HepG2 (cell line): ENCODE measurements at regions not wholly inside any gene's neighbourhood (a gene's known extent, or its start where the extent isn't known, plus 50 kb on each side); places are given as distances from the start of the nearest gene placed in this dataset.

Experiments used
- AGO1 ChIP-seq: fragments of 200-400 bp; formaldehyde crosslinking; IDR thresholded peaks from 2 replicates; pipeline ENCODE4 v1.6.1; 2017; ENCODE audit warnings: mild to moderate bottlenecking, low read depth, low read length, moderate library complexity; ENCODE audit not compliant: poor library complexity, severe bottlenecking
- EHMT2 ChIP-seq: fragments of 200-600 bp; sonication (generic); IDR thresholded peaks from 2 replicates; pipeline ENCODE4 v1.7.0; 2017; ENCODE audit warnings: antibody characterized with exemption, low read depth, low read length, borderline replicate concordance
- GATAD2A ChIP-seq: IDR thresholded peaks from 2 replicates; pipeline ENCODE4 v1.6.1; 2016
- HMGA1 ChIP-seq: sonication (generic); formaldehyde crosslinking; conservative IDR thresholded peaks from 2 replicates; pipeline ENCODE4 v1.4.0; 2020; ENCODE audit warnings: missing genetic modification reagents
- IKZF1 ChIP-seq: fragments of 450-650 bp; IDR thresholded peaks from 2 replicates; pipeline ENCODE4 v1.7.1; 2016
- MLLT10 ChIP-seq: sonication (generic); formaldehyde crosslinking; IDR thresholded peaks from 2 replicates; pipeline ENCODE4 v1.4.0; 2020; ENCODE audit warnings: missing genetic modification reagents
- MYNN ChIP-seq: sonication (generic); formaldehyde crosslinking; IDR thresholded peaks from 2 replicates; pipeline ENCODE4 v1.4.0; 2020; ENCODE audit warnings: mild to moderate bottlenecking, low read depth, missing genetic modification reagents
- NBN ChIP-seq: fragments of 450-650 bp; conservative IDR thresholded peaks from 2 replicates; pipeline ENCODE4 v1.6.1; 2017
- NCOA5 ChIP-seq: sonication (generic); formaldehyde crosslinking; IDR thresholded peaks from 2 replicates; pipeline ENCODE4 v1.4.0; 2020; ENCODE audit warnings: missing genetic modification reagents
- RBFOX2 ChIP-seq: fragments of 200-400 bp; formaldehyde crosslinking; IDR thresholded peaks from 2 replicates; pipeline ENCODE4 v1.6.1; 2017; ENCODE audit warnings: low read depth, mild to moderate bottlenecking, low read length
- SALL1 ChIP-seq: sonication (generic); formaldehyde crosslinking; IDR thresholded peaks from 2 replicates; pipeline ENCODE4 v1.8.0; 2022; ENCODE audit warnings: mild to moderate bottlenecking, missing genetic modification reagents
- SIX1 ChIP-seq: sonication (generic); formaldehyde crosslinking; IDR thresholded peaks from 2 replicates; pipeline ENCODE4 v1.4.0; 2020; ENCODE audit warnings: missing genetic modification reagents, borderline replicate concordance
- SMAD1 ChIP-seq: sonication (generic); formaldehyde crosslinking; IDR thresholded peaks from 2 replicates; pipeline ENCODE4 v1.4.0; 2020; ENCODE audit warnings: missing genetic modification reagents, low read depth, mild to moderate bottlenecking, borderline replicate concordance
- SOX13 ChIP-seq, 3 experiments: fragments of 450-650 bp in 1 of 3; sonication (generic) in 1 of 3; formaldehyde crosslinking in 1 of 3; IDR thresholded peaks in 2 of 3; conservative IDR thresholded peaks in 1 of 3; 2 replicates each; pipeline versions ENCODE4 v1.5.0 to v1.6.1; 2016 to 2020; ENCODE audit warnings: antibody characterized with exemption in 1 of 3, mild to moderate bottlenecking in 1 of 3, missing compliant biosample characterization in 1 of 3, missing genetic modification reagents in 1 of 3, moderate library complexity in 1 of 3
- XBP1 ChIP-seq: sonication (generic); formaldehyde crosslinking; IDR thresholded peaks from 2 replicates; pipeline ENCODE4 v1.5.0; 2020; ENCODE audit warnings: missing genetic modification reagents
- ZNF142 ChIP-seq: sonication (generic); formaldehyde crosslinking; IDR thresholded peaks from 2 replicates; pipeline ENCODE4 v1.4.0; 2020; ENCODE audit warnings: missing genetic modification reagents
- ZNF367 ChIP-seq: sonication (generic); formaldehyde crosslinking; IDR thresholded peaks from 2 replicates; pipeline ENCODE4 v1.4.0; 2020; ENCODE audit warnings: missing genetic modification reagents, borderline replicate concordance
- ZNF598 ChIP-seq: sonication (generic); formaldehyde crosslinking; IDR thresholded peaks from 2 replicates; pipeline ENCODE4 v1.5.1; 2020; ENCODE audit warnings: mild to moderate bottlenecking, missing genetic modification reagents, borderline replicate concordance
- ZNF629 ChIP-seq: sonication (generic); formaldehyde crosslinking; conservative IDR thresholded peaks from 2 replicates; pipeline ENCODE4 v1.5.0; 2020; ENCODE audit warnings: missing genetic modification reagents
- TF ChIP-seq, protein P1 (sequence below): sonication (generic); formaldehyde crosslinking; IDR thresholded peaks from 2 replicates; pipeline ENCODE4 v1.5.0; 2020; ENCODE audit warnings: missing genetic modification reagents, mild to moderate bottlenecking, borderline replicate concordance
- TF ChIP-seq, protein P2 (sequence below): sonication (generic); formaldehyde crosslinking; IDR thresholded peaks from 2 replicates; pipeline ENCODE4 v1.5.1; 2020; ENCODE audit warnings: missing genetic modification reagents, mild to moderate bottlenecking, borderline replicate concordance

GRCh38 chr9:134258828-134259546, 67.3 kb upstream of the RXRA start (continued):
- TF ChIP-seq, protein P1, sequence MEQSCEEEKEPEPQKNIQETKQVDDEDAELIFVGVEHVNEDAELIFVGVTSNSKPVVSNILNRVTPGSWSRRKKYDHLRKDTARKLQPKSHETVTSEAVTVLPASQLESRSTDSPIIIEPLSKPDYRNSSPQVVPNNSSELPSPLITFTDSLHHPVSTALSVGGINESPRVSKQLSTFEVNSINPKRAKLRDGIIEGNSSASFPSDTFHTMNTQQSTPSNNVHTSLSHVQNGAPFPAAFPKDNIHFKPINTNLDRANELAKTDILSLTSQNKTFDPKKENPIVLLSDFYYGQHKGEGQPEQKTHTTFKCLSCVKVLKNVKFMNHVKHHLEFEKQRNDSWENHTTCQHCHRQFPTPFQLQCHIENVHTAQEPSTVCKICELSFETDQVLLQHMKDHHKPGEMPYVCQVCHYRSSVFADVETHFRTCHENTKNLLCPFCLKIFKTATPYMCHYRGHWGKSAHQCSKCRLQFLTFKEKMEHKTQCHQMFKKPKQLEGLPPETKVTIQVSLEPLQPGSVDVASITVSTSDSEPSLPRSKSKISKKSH (CRISPR knock-in tag), result 0 out of 2 replicates have a peak, but pooled peaks have one; percentile 52
- TF ChIP-seq AGO1 (no peak), HMGA1 (no peak), IKZF1 (no peak), SIX1 (CRISPR knock-in tag) (0 out of 2 replicates have a peak, but pooled peaks have one; percentile 48), NCOA5 (CRISPR knock-in tag) (no peak), MLLT10 (no peak), EHMT2 (no peak), ZNF367 (no peak), ZNF598 (CRISPR knock-in tag) (no peak), SALL1 (peak; percentile 88), SMAD1 (CRISPR knock-in tag) (no peak), ZNF142 (no peak), ZNF629 (CRISPR knock-in tag) (peak; percentile 53; the same call in 1 of the 2 replicates), NBN (no peak), GATAD2A (peak; percentile 61; the same call in 1 of the 2 replicates), MYNN (CRISPR knock-in tag) (no peak), XBP1 (CRISPR knock-in tag) (no peak), SOX13 (IDR thresholded peaks at IDR 0.05) (peak; percentile 73; the same call in 1 of the 2 replicates), SOX13 (CRISPR knock-in tag; conservative IDR thresholded peaks at IDR 0.05 in 1 of 2, IDR thresholded peaks at IDR 0.05 in 1 of 2) (peak in 1 of 2 experiments; percentile 88; a peak in 2 of 4 replicates), RBFOX2 (no peak)
- TF ChIP-seq, protein P2, sequence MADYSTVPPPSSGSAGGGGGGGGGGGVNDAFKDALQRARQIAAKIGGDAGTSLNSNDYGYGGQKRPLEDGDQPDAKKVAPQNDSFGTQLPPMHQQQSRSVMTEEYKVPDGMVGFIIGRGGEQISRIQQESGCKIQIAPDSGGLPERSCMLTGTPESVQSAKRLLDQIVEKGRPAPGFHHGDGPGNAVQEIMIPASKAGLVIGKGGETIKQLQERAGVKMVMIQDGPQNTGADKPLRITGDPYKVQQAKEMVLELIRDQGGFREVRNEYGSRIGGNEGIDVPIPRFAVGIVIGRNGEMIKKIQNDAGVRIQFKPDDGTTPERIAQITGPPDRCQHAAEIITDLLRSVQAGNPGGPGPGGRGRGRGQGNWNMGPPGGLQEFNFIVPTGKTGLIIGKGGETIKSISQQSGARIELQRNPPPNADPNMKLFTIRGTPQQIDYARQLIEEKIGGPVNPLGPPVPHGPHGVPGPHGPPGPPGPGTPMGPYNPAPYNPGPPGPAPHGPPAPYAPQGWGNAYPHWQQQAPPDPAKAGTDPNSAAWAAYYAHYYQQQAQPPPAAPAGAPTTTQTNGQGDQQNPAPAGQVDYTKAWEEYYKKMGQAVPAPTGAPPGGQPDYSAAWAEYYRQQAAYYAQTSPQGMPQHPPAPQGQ (CRISPR knock-in tag), result no peak
